Heart left ventricle (tissue), 16 donors: ENCODE measurements at regions not wholly inside any gene's neighbourhood (a gene's known extent, or its start where the extent isn't known, plus 50 kb on each side); places are given as distances from the start of the nearest gene placed in this dataset.

Experiments used
- ATAC-seq, 4 donors: fragments of 200-7000 bp; cut with Tn5 transposase; one replicate each; pipeline ENCODE4 v1.9.1; 2020 to 2022; ENCODE audit warnings: moderate library complexity in 4 of 4, mild to moderate bottlenecking in 3 of 4, moderate number of reproducible peaks in 1 of 4
- DNase-seq, 5 donors: peaks; one replicate each; pipeline ENCODE4 v3.0.0-alpha.2; 2020
- H3K27ac ChIP-seq, 12 donors: fragments of 200-600 bp; sonication (generic) in 4 of 12; one replicate each; pipeline versions ENCODE4 v1.5.0 to v1.8.0; 2016 to 2022; ENCODE audit warnings: mild to moderate bottlenecking in 2 of 12
- H3K27me3 ChIP-seq, 9 donors: fragments of 200-600 bp; sonication (generic) in 2 of 9; one replicate each; pipeline versions ENCODE4 v1.5.1 to v1.8.0; 2016 to 2022; ENCODE audit warnings: mild to moderate bottlenecking in 3 of 9
- H3K36me3 ChIP-seq, 9 donors: fragments of 200-600 bp; sonication (generic) in 2 of 9; one replicate each; pipeline versions ENCODE4 v1.5.0 to v1.8.0; 2018 to 2022; ENCODE audit warnings: mild to moderate bottlenecking in 2 of 9
- H3K4me1 ChIP-seq, 12 donors: fragments of 200-600 bp; sonication (generic) in 4 of 12; one replicate each; pipeline versions ENCODE4 v1.5.0 to v1.8.0; 2016 to 2022; ENCODE audit warnings: mild to moderate bottlenecking in 3 of 12
- H3K4me3 ChIP-seq, 12 donors: fragments of 200-600 bp; sonication (generic) in 4 of 12; one replicate each; pipeline versions ENCODE4 v1.5.0 to v1.8.0; 2017 to 2022; ENCODE audit warnings: mild to moderate bottlenecking in 9 of 12, moderate library complexity in 4 of 12
- H3K9me3 ChIP-seq, 12 donors: fragments of 200-600 bp; sonication (generic) in 4 of 12; one replicate each; pipeline versions ENCODE4 v1.5.0 to v1.8.0; 2016 to 2022; ENCODE audit warnings: mild to moderate bottlenecking in 1 of 12
- POLR2A ChIP-seq, 2 donors: fragments of 450-650 bp; IDR thresholded peaks; one replicate each; pipeline ENCODE4 v1.6.1; 2017; ENCODE audit warnings: antibody characterized with exemption in 2 of 2, mild to moderate bottlenecking in 2 of 2, moderate library complexity in 2 of 2
- WGBS, 4 donors: extraction: QIAGEN DNeasy Blood & Tissue Kit in 2 of 4; methylation state at CpG; one replicate each; pipeline versions ENCODE4 v1.1.5 to v1.1.7; 2013 to 2018; 5-methylcytosine and 5-hydroxymethylcytosine counted together
- intact Hi-C, 10 donors: fragments of 100-400 bp; cut with DNase I; formaldehyde crosslinking; loops; one replicate each; pipeline versions ENCODE4 v1.11.1 to v1.14.2; 2022
- TF ChIP-seq, protein P1 (sequence below), 12 donors: fragments of 200-600 bp; sonication (generic) in 4 of 12; IDR thresholded peaks; one replicate each; pipeline versions ENCODE4 v1.5.0 to v1.8.0; 2018 to 2022; ENCODE audit warnings: antibody characterized with exemption in 12 of 12, mild to moderate bottlenecking in 5 of 12
- donor health status: ischemic (EF 13 %, LVEDD 7.1; RV severe dilation, severe dysfunction).
- donor health status: healthy with polysubstance abuse.
- donor health status: DM: no; HTN: yes; CAD: no.
- donor health status: DM: no; HTN: no; CAD: no.
- donor health status: ischemic (EF 25% LVEDD 6.9; RV normal size, moderate dysfunction).
- donor health status: ischemic (EF 25% LVEDD 5.7; RV mildly dilated, moderate dysfunction).
- donor health status: healthy.
- donor health status: DM: yes; HTN: yes; CAD: no.
- donor health status: ischemic (EF 35%, LVEDD 5.7; RV mildly dilated, moderate dysfunction).
- donor health status: nonischemic (EF 11% LVEDD 7.7; RV severe dilation, severe dysfunction).
- donor health status: DM: yes; HTN: yes; CAD: no.
- donor health status: PGD.
- donor health status: ischemic (EF 29% LVEDD 5.4; RV normal size, mild dysfunction).
- donor health status: nonischemic (EF 23%, LVEDD 6.1; RV moderate dilation, normal function).

- intact Hi-C loops = no loop called here
- no peak for ATAC-seq
- no peaks in the 10 kb centered on the region for H3K36me3 ChIP-seq
Measured at GRCh38 chr11:116384876-116385275, 387.9 kb downstream of the BUD13 start.

GRCh38 chr11:116384407-116384806 is 388.4 kb downstream of the BUD13 start:
- no peak overlapping the region for H3K4me3 ChIP-seq
- DNase-seq (no peak), ATAC-seq (no peak)
- H3K27me3 ChIP-seq = peaks cover 0 to 10% (median 3%) of the 10 kb centered on the region in 9 donors
- TF ChIP-seq, protein P1, sequence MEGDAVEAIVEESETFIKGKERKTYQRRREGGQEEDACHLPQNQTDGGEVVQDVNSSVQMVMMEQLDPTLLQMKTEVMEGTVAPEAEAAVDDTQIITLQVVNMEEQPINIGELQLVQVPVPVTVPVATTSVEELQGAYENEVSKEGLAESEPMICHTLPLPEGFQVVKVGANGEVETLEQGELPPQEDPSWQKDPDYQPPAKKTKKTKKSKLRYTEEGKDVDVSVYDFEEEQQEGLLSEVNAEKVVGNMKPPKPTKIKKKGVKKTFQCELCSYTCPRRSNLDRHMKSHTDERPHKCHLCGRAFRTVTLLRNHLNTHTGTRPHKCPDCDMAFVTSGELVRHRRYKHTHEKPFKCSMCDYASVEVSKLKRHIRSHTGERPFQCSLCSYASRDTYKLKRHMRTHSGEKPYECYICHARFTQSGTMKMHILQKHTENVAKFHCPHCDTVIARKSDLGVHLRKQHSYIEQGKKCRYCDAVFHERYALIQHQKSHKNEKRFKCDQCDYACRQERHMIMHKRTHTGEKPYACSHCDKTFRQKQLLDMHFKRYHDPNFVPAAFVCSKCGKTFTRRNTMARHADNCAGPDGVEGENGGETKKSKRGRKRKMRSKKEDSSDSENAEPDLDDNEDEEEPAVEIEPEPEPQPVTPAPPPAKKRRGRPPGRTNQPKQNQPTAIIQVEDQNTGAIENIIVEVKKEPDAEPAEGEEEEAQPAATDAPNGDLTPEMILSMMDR (IDR thresholded peaks at IDR 0.05) = no peak
- TF ChIP-seq POLR2A (IDR thresholded peaks at IDR 0.05) = no peak
- H3K4me1 ChIP-seq = no peaks in the 10 kb centered on the region
- no peak overlapping the region for H3K27ac ChIP-seq
- H3K9me3 ChIP-seq = no peaks in the 10 kb centered on the region
- 60 to 69% (median 68%) methylated on average over 5 of the region's 5 CpGs for WGBS, 4 donors
- no peaks in the 10 kb centered on the region for H3K36me3 ChIP-seq
- intact Hi-C loops = no loop called here

More at GRCh38 chr11:116384876-116385275, 387.9 kb downstream of the BUD13 start:
- H3K27ac ChIP-seq = no peak overlapping the region
- peaks cover 0 to 10% (median 3%) of the 10 kb centered on the region in 9 donors for H3K27me3 ChIP-seq
- H3K4me3 ChIP-seq = no peak overlapping the region
- no peak for TF ChIP-seq POLR2A (IDR thresholded peaks at IDR 0.05)
- TF ChIP-seq, protein P1 (IDR thresholded peaks at IDR 0.05) = no peak
- DNase-seq = no peak
- H3K4me1 ChIP-seq = no peaks in the 10 kb centered on the region
- no peaks in the 10 kb centered on the region for H3K9me3 ChIP-seq
- WGBS, 4 donors = 84 to 88% (median 87%) methylated on average over 4 of the region's 4 CpGs

GRCh38 chr11:116379185-116379828 is 393.5 kb downstream of the BUD13 start:
- Histone ChIP-seq H3K27ac (no peak overlapping the region), H3K4me1 (no peaks in the 10 kb centered on the region), H3K27me3 (peaks cover 0 to 22% (median 7%) of the 10 kb centered on the region in 9 donors), H3K9me3 (no peaks in the 10 kb centered on the region), H3K4me3 (no peak overlapping the region), H3K36me3 (no peaks in the 10 kb centered on the region)
- 32 to 38% (median 34%) methylated on average over 7 of the region's 7 CpGs for WGBS, 4 donors
- ATAC-seq (no peak), DNase-seq (peak in 3 of 5 donors; percentile 22 to 33 (median 30))
- intact Hi-C loops = no loop called here
- no peak for TF ChIP-seq POLR2A (IDR thresholded peaks at IDR 0.05)

- intact Hi-C loops = no loop called here
- Histone ChIP-seq H3K27me3 (peaks cover 0 to 22% (median 4%) of the 10 kb centered on the region in 9 donors), H3K4me3 (no peak overlapping the region), H3K4me1 (no peaks in the 10 kb centered on the region), H3K27ac (no peak overlapping the region), H3K9me3 (no peaks in the 10 kb centered on the region), H3K36me3 (no peaks in the 10 kb centered on the region)
- DNase-seq = no peak
- no peak for TF ChIP-seq POLR2A (IDR thresholded peaks at IDR 0.05)
- TF ChIP-seq, protein P1 (IDR thresholded peaks at IDR 0.05) = no peak
- WGBS, 4 donors = 10 to 23% (median 11%) methylated on average over 1 of the region's 1 CpG
- no peak for ATAC-seq
Measured at GRCh38 chr11:116376547-116376946, 396.2 kb downstream of the BUD13 start.

DNA sequence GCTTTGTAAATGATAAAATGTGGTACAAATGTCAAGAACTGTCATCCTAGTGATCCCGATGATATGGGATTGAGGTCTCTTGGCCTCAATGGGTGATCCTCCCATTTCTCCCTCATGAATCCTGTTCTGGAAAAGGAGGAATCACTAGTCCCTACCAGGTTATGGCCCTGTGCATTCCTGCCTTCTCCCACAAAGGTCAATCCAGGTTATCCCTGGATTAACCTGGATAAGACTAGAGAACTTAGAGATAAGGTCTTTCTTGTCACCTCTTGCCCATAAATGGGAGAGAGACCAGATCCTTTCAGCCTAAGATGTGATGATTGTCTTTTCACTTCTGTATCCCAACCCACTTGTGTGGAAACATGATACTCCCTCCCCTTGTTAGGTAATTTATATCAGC is 396.7 kb downstream of the BUD13 start:
- Histone ChIP-seq H3K36me3 (no peaks in the 10 kb centered on the region), H3K4me1 (no peaks in the 10 kb centered on the region), H3K4me3 (no peak overlapping the region), H3K27ac (no peak overlapping the region), H3K27me3 (peaks cover 0 to 19% (median 4%) of the 10 kb centered on the region in 9 donors), H3K9me3 (no peaks in the 10 kb centered on the region)
- 78 to 91% (median 90%) methylated on average over 1 of the region's 1 CpG for WGBS, 4 donors
- ATAC-seq (no peak), DNase-seq (no peak)
- TF ChIP-seq POLR2A (IDR thresholded peaks at IDR 0.05) = no peak
- TF ChIP-seq, protein P1 (IDR thresholded peaks at IDR 0.05) = no peak
- intact Hi-C loops = no loop called here
